Hypothalamus (tissue), 51 donors: ENCODE measurements at regions not wholly inside any gene's neighbourhood (a gene's known extent, or its start where the extent isn't known, plus 50 kb on each side); places are given as distances from the start of the nearest gene placed in this dataset.
"Not testable (repeated sequence)": the region's sequence is repeated elsewhere in the genome, so short reads cannot be mapped to it uniquely, and the experiment has no call there.

Experiments
- DNase-seq, 51 donors: peaks; one replicate each; lab custom pipeline; 2025; lab: John Stamatoyannopoulos, UW

- DNase-seq: peak in 6 of 51 donors; percentile 2 to 23 (median 14)
Observed at GRCh38 chr5:116759860-116760640, 185.4 kb upstream of the SEMA6A start.

GRCh38 chr5:116757326-116757725, 182.7 kb upstream of the SEMA6A start:
- no peak for DNase-seq

GRCh38 chr5:116756531-116756930, 181.9 kb upstream of the SEMA6A start:
- no peak for DNase-seq

DNA sequence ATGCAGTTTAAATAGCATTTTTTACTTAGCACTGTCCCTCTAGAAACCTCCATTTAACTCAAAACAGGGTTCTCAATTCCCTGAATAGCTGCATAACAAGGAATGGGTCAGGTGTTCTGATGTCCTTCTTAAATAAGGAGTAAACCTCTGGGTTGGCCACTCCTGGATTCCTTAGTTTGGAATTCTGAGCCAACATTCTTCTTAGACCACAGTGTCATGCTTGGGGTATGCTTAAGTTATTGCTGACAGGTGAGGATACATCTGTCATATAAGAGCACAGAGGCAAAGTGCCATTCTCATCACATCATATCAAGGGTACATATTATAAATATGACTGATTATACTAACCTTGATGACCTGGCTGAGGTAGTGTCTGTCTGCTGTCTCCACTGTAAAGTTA, 179.9 kb upstream of the SEMA6A start:
- DNase-seq: no peak

- no peak for DNase-seq
Observed at GRCh38 chr5:116751684-116752083, 177.1 kb upstream of the SEMA6A start.

- no peak for DNase-seq
Observed at GRCh38 chr5:116750631-116751580, 176.3 kb upstream of the SEMA6A start.

- DNase-seq: peak in 1 of 51 donors; percentile 8
Observed at GRCh38 chr5:116747881-116748280, 173.3 kb upstream of the SEMA6A start.

DNA sequence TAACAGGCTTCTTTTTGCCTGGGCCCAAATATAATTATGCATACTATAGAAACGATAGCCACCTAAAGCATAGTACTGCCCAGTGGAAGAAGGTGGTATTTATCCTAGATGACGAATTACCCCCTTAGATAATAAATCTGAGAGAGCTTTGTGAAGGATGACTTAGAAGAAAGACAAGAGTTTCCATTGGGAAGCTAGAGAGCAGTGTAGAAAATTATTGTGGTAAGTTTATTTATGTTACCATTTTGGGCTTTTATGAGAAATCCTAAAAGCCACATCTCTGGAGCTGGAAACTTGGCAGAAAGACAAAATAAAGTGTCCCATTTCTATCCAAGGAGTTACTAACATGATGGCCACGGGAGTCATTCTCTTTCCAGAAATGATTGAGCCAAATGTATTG, 172.0 kb upstream of the SEMA6A start:
- DNase-seq: no peak

- DNase-seq: no peak
Observed at GRCh38 chr5:116740771-116741170, 166.1 kb upstream of the SEMA6A start.

DNA sequence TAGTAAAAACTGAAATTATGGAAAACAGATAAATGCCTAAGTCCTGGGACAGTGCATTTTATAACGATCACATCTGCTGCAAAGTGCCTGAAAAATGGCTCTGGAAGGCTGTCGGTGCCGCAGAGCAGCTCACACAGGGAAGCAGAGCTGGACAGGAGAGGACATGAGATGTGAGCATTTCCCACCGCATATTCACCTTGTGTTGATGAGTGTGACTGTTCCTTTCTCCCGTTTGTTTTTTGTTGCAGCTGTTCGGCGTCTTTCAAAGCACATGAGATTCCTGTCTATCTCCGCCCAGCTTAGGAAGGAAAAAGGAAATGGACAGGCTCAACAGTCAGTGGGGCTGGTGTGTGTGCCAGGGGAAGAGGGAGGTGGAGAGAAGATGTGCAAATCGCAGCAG, 164.9 kb upstream of the SEMA6A start:
- DNase-seq: no peak

DNA sequence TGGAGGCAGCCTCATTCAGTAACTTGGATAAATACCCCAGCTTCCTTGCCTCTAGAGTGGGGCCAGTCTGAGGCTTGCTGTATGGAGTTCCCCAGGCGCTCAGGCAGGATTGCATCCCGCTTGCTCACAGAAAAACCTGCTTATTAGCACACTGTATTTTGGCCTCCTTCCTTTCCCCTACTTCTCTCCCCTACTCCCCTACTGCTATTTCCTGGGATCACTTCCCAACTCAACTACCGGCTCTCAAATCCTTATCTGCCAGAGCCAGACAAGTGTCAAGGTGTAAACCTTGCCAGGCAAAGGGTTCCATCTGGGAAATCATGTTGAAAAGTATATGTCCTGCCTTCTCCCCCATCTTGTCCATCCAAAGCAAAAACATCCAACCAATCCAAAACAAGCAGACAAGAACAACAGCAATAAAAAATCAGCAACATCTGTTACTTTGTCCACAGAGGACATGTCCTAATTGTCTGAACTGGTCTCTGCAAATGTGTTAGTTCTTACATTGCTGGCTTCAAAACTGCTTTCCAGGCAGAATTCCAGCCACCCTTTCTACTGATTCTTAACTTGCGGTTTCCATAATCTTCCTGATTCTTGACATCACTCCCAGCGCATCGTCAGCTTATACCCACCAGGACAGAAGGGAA, 164.1 kb upstream of the SEMA6A start:
- DNase-seq: no peak

DNA sequence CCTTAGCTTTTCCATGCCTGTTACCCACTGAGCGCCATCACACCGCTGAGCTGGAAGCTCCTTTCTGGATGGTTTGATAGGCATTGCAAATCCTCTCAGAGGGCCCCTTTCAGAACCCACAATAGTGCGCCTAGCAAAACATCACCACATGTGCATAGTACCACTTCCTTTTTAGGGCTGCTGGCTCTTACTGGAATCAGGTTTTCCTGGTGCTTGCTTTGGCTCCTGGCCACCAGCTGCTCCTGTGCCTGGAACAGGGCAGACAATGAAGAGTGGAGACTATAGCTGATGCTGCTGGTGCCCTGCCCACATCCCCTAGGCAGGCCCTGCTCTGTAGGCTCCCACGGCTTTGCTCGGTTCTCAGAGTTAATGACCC, 163.6 kb upstream of the SEMA6A start:
- DNase-seq: peak in 5 of 51 donors; percentile 2 to 5 (median 3)

DNA sequence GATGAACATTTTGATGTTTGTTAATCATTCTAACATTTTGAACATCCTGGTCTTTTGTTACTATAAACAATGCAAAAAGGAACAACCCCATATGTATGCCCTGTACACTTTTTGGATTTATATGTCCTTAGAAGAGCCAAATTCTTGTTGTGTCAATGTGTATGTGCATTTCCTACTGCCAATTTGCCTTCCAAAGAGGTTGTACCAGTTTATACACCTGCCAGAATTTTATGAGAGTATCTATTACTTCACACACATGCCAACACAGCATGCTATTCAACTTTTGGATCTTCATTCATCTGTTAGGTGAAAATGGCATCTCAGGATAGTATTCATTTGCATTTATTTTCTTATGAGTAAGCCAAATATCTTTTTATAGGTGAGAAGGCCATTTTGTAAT, 162.0 kb upstream of the SEMA6A start:
- DNase-seq: no peak

DNA sequence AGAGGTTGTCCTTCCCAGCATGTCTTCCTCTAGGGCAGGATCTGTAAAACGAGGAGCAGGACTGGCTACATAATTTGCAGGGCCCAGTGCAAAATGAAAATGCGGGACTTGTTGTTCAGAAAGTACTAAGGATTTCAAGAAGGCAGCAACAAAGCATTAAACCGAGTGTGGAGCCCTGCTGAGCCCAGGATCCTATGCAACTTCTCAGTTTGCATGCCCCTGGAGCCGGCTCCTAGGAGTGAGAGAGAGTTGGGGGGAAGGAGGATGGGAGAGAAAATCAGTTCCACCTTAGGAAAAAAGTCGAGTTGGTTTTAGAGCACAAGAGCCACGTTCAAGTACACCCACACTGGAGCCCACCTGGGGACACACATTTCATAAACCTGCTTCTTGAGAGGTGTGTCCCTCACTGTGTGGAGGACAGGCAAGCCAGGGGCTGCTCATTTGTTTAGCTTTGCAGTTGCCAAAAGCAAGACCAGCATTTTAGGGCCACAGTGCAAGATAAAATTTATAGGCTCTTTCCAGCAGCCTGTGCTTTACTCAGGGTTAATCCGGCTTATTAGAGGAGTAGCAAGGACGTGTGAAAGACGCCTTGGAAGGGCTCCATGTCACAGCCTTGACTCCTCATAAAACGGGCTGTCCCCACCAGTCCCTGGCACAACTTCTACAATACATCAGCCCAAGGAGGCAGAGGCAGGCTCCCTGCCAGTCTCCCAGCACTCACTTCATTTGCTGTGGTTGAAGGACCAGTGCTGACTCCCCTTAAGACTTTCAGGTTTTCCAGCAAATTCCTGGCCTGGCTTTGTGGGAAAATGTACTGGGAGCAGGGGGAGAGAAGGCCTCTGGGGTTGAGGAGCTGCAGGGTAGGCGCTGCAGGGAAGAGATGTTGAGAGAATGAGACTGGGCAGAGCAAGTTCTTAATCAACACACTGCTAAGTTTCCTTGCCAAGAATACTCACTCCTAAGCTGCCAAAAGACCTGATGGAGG, 159.7 kb upstream of the SEMA6A start:
- DNase-seq: peak in 32 of 51 donors; percentile 4 to 76 (median 28)

GRCh38 chr5:116732591-116732990, 158.0 kb upstream of the SEMA6A start:
- DNase-seq: no peak

DNA sequence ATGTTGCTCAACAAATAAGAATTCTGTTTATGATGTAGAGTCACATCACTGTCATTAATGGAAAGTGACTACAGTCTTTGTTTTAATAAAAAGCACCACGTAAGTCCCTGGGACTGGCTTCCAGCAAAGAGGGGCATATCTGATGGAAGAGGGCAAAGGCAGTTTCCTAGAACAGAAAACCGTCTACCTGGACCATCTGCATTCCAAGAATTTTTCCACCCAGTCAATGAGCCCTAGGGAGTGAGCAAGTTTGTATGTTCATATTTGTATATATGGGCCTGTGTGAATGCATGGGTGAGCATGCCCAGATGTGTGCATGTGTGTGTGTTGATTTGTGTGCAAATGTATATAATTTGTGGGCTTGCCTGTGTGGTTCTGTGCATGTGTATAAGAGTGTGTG, 156.8 kb upstream of the SEMA6A start:
- DNase-seq: no peak

GRCh38 chr5:116730706-116731105, 156.1 kb upstream of the SEMA6A start:
- no peak for DNase-seq

DNA sequence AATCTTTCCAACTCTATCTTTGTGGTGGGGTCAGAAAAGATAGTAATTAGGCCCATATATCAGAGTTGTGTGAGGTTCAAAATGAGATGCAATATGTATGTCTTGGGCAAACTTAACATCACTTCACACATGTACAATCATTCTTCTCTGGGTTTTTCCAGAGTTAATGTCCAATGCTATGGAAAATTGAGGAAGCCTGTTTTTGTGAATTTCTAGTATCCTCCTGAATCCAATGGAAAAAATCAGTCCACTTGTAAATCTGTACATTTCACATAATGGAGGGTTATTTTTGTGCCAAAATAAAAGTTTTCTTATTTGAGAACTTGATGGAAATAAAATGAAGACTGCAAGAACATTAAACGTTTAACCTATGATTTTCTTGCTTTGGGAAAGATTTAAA, 155.6 kb upstream of the SEMA6A start:
- DNase-seq: no peak

DNA sequence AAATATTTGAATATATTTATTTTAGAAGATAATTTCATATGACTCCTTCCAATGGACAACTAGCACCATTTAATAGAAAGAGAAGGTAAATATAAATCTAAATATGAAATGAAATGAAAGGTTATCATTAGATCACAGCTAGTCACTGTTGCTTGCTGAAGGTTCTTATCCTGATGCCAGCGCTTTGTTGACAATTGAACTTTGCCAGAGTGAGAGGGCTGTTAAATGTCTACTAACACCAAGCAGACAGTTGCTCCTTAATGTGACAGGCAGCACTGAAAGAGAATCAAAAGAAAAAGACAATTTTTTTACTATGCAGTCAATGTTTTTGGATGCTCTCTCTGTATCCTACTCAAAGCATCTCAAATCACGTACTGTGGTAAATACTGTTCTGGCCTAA, 152.6 kb upstream of the SEMA6A start:
- DNase-seq: no peak

- DNase-seq: not testable (repeated sequence)
Observed at GRCh38 chr5:116726180-116726579, 151.6 kb upstream of the SEMA6A start.
